Stimulated activated CD4-positive, alpha-beta T cell treated with anti-CD3 and anti-CD28 coated beads, Interleukin-4, amount 100 ng/mL, for 48 hours (primary cell): ENCODE measurements at regions not wholly inside any gene's neighbourhood (a gene's known extent, or its start where the extent isn't known, plus 50 kb on each side); places are given as distances from the start of the nearest gene placed in this dataset.
"Not testable (repeated sequence)": the region's sequence is repeated elsewhere in the genome, so short reads cannot be mapped to it uniquely, and the experiment has no call there.

ENCODE experiments used
- DNase-seq, 2 donors: peaks; one replicate each; pipeline ENCODE4 v3.0.0-alpha.2; 2020; ENCODE audit warnings: low read depth in 2 of 2

GRCh38 chr4:147246096-147246495, 234.8 kb upstream of the EDNRA start:
- DNase-seq: no peak

GRCh38 chr4:147246528-147246927, 234.4 kb upstream of the EDNRA start:
- DNase-seq: not testable (repeated sequence)

- DNase-seq: no peak
Measured at GRCh38 chr4:147247579-147247978, 233.3 kb upstream of the EDNRA start.

- DNase-seq: no peak
Measured at GRCh38 chr4:147250062-147250461, 230.8 kb upstream of the EDNRA start.

DNA sequence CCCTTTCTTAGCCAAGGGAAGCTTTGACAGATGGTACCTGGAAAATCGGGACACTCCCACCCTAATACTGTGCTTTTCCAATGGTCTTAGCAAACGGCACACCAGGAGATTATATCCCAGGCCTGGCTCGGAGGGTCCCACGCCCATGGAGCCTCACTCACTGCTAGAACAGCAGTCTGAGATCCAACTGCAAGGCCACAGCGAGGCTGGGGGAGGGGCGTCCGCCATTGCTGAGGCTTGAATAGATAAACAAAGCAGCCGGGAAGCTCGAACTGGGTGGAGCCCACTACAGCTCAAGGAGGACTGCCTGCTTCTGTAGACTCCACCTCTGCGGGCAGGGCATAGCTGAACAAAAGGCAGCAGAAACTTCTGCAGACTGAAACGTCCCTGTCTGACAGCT, 225.6 kb upstream of the EDNRA start:
- DNase-seq: not testable (repeated sequence)

DNA sequence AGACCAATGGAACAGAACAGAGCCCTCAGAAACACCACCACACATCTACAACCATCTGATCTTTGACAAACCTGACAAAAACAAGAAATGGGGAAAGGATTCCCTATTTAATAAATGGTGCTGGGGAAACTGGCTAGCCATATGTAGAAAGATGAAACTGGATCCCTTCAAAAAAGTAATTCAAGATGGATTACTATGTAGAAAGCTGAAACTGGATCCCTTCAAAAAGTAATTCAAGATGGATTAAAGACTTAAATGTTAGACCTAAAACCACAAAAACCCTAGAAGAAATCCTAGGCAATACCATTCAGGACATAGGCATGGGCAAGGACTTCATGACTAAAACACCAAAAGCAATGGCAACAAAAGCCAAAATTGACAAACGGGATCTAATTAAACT, 221.6 kb upstream of the EDNRA start:
- not testable (repeated sequence) for DNase-seq

DNA sequence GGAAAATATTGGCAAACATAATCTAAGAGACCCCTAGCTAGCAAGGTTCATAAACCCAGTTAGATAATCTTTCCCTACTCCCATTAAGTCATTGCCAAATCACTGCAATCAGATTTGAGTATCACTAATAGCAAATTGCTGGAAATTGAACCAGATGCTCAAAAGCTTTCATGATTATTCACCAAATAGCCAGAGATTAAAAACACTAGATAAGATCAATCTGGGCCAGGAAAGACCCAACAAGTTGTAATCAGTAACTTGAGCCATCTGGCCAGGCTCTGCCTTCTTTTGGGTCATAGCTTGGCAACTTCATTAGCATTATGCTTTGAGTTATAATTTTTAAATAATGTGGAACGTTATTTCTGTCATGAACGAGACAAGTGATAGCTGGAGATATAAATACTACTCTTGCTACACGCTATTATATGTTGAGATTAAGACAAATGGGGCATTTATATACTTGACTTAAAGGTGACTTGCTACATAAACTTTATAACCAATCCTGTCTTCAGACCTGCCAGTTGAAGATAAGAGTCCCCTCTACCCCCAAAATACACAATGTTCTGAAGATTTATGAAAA, 196.6 kb upstream of the EDNRA start:
- DNase-seq: no peak

GRCh38 chr4:147284935-147285334, 196.0 kb upstream of the EDNRA start:
- DNase-seq: no peak

GRCh38 chr4:147285751-147286150, 195.1 kb upstream of the EDNRA start:
- DNase-seq: no peak

- DNase-seq: no peak
Measured at GRCh38 chr4:147286846-147287587, 193.9 kb upstream of the EDNRA start.

DNA sequence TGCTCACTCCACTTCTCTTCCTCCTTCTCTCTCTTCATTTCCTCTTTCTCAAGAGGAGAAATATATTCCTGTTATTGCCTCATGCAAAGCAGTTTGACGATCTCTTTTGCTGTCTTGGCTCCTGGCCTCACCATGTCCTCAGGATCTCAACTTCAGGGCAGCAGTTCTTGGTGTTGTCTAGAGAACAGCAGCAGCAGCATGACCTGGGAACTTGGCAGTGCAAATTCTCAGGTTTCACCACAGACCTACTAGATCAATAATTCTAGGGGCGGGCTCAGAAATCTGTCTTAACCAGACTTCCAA, 193.4 kb upstream of the EDNRA start:
- DNase-seq: no peak

GRCh38 chr4:147288512-147288911, 192.4 kb upstream of the EDNRA start:
- no peak for DNase-seq

DNA sequence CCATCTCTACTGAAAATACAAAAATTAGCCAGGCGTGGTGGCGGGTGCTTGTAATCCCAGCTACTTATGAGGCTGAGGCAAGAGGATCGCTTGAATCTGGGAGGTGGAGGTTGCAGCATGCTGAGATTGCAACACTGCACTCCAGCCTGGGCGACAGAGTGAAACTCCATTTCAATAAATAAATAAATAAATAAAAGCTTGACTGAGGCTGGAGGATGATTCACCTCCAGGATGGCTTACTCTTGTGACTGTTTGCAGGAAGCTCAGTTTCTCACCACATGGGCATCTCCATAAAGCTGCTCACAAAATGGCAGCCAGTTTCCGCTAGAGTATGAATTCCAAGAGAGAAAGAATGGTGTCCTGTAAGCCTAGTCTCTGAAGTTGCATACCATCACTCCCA, 191.7 kb upstream of the EDNRA start:
- DNase-seq: no peak

DNA sequence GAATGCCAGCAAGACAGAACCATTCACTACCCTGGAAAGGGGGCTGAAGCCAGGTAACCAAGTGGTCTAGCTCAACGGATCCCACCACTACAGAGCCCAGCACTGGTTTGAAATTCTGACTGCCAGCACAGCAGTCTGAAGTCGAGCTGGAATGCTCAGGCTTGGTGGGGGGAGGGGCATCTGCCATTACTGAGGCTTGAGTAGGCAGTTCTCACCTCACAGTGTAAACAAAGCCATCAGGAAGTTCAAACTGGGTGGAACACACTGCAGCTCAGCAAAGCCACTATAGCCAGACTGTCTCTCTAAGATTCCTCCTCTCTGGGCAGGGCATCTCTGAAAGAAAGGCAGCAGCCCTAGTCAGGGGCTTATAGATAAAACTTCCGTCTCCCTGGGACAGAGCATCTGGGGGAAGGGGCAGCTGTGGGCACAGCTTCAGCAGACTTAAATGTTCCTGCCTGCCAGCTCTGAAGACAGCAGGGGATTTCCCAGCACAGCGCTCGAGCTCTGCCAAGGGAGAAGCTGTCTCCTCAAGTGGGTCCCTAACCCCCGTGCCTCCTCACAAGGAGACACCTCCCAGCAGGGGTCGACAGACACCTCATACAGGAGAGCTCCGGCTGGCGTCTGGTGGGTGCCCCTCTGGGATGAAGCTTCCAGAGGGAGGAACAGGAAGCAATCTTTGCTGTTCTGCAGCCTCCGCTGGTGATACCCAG, 188.1 kb upstream of the EDNRA start:
- DNase-seq: not testable (repeated sequence)

DNA sequence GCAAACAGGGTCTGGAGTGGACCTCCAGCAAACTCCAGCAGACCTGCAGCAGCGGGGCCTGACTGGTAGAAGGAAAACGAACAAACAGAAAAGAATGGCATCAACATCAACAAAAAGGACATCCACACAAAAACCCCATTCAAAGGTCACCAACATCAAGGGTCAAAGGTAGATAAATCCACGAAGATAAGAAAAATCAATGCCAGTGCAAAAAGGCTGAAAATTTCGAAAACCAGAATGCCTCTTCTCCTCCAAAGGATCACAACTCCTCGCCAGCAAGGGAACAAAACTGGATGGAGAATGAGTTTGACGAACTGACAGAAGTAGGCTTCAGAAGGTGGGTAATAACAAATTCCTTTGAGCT, 187.6 kb upstream of the EDNRA start:
- not testable (repeated sequence) for DNase-seq

GRCh38 chr4:147299205-147299604, 181.7 kb upstream of the EDNRA start:
- no peak for DNase-seq

DNA sequence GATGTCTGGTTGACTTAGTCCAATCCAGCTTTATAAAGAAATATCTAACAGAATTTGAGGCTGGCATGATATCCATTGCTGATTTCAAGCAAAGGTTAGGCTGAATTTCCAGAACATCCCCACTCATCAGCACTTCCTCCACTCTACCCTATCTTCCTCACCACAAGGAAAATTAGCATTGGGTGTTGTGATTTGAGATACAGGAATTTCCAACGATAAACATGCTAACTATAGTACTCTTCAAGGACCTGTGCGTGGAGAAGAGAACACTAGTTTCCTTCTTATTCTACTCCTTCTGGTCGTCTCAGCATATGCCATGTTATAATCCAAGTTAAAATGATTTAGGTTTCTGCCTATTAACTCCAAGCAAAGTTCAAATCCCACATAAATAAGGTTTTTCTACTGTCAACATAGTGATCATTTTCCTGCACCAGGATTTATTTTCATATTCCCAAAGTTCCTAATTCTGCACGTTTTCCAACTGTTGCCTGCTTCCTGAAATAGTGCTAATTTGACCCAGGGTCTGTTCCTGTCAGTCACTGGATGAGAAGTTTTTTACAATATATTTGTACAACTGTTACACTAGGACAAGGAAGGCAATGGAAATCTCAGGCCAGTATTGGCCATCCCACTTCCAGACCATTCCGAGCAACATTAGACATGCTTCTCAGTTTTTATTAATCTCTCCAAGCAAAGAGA, 177.6 kb upstream of the EDNRA start:
- DNase-seq: no peak

- no peak for DNase-seq
Measured at GRCh38 chr4:147303873-147304229, 177.0 kb upstream of the EDNRA start.

DNA sequence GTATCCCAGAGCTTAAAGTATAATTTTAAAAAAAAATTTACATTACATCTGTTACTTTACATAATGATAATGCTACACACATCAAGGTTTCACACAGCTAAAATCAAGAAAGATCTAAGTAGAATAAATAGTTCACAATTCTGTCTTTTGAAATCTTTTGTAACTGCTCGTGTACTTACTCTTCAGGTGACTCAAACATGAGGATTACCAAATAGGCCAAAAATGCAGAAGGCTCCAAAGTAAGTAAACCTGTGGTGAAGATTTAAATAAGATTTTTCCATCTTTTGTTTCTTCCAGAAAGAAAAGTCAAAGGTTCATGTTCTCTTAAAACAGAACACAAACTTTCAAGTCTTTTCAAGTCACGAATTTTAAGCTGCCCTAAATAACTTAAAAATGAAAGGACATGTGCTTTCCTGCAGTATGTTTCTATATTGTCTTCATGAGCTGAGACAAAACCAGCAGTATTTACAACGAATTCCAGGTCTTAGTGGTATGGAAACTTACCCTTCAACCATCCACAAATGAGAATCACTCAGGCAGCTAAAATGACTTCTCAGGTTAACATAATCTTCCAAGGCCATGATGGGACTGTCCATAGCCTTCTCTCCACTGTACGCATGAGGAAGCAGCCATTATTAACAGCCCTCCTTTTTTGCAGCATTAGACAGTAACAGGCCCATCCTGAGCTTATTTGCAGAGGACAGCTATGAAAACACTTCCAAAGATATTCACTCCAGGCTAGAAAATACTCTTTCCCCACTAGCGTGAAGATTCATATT, 172.8 kb upstream of the EDNRA start:
- DNase-seq: no peak

DNA sequence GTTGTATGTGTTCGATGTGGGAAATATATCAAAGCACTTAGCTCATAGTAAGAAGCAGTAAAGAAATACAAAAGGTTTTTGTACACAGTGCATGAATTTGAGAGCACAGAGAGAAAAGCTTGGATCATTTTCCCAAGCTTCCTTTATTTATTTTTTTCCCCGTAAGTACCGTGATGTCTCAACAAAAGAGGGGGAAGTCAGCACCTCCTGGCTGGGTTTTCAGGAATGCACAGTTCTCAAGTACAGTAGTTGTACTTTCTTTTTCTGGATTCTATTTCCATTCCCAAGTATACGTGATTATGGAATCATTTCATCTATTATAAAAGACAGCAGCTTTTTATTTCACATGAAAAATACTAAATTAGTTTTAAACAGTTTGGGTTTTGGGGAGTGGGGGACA, 171.5 kb upstream of the EDNRA start:
- DNase-seq: no peak

DNA sequence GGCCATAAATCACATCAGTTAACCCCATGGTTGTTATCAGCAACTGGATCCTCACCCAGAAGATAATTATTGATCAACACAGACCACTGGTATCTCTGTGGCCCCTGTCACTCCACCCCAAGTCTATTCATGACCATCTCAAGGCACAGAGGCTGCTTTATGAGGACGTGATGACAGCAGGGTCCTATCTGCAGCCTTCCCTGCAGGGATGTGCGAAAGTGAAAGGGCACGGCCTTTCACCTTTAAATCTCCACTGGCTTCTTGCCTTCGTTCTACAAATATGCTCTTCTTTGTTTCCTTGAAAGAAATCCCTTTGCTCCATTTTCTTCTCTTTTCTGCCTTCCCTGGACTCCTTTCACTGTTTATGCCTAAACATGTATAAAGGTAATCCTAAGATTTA, 170.6 kb upstream of the EDNRA start:
- DNase-seq: no peak

DNA sequence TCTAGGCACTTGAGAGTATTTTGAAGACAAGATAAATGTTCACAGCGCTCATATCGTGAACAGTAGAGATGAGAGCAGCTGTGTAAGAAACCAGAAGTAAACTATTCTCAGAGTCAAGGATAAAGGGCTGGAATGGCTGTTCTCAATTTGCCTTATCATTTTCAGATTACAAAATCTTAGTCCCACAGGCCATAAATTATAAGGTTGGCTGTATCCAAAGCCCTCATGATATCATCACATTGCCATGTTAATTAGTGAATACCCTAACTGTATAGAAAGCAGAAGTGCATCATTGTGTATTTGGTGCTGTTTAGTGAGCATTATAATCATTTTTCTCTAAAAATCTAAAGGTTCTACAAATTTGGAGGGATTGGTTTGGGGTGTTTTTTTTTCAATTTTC, 168.9 kb upstream of the EDNRA start:
- DNase-seq: no peak
